ENCODE measurements at regions not wholly inside any gene's neighbourhood (a gene's known extent, or its start where the extent isn't known, plus 50 kb on each side); places are given as distances from the start of the nearest gene placed in this dataset.

- TF ChIP-seq POLR2A (IDR thresholded peaks at IDR 0.05) (no peak), CTCF (IDR thresholded peaks at IDR 0.05) (no peak)
- DNase-seq (ENCODE audit: low spot score in 2 of 2), result peak in 1 of 2 donors; percentile 59
- WGBS, 2 donors, result 88 to 89% methylated on average over 8 of the region's 8 CpGs
- intact Hi-C loops (cut with DNase I; ENCODE audit: low total_unique reads), result no loop called here
- no peak overlapping the region for H3K4me3 ChIP-seq (ENCODE audit: low read depth, poor library complexity, severe bottlenecking)
Measured at GRCh38 chr9:93897075-93897970, 57.8 kb downstream of the BARX1 start.

GRCh38 chr9:93896496-93897033, 58.6 kb downstream of the BARX1 start:
- TF ChIP-seq POLR2A (IDR thresholded peaks at IDR 0.05) (no peak), CTCF (IDR thresholded peaks at IDR 0.05) (no peak)
- DNase-seq (ENCODE audit: low spot score in 2 of 2), result peak in 1 of 2 donors; percentile 72
- intact Hi-C loops (cut with DNase I; ENCODE audit: low total_unique reads), result no loop called here
- no peak overlapping the region for H3K4me3 ChIP-seq (ENCODE audit: low read depth, poor library complexity, severe bottlenecking)
- 84 to 87% methylated on average over 8 to 9 of the region's 9 CpGs for WGBS, 2 donors

GRCh38 chr9:93896093-93896492, 59.1 kb downstream of the BARX1 start:
- WGBS, 2 donors, result 94 to 95% methylated on average over 6 of the region's 6 CpGs
- intact Hi-C loops (cut with DNase I; ENCODE audit: low total_unique reads), result no loop called here
- TF ChIP-seq CTCF (IDR thresholded peaks at IDR 0.05), result no peak
- TF ChIP-seq POLR2A (IDR thresholded peaks at IDR 0.05), result no peak
- peak in 1 of 2 donors; percentile 75 for DNase-seq (ENCODE audit: low spot score in 2 of 2)
- no peak overlapping the region for H3K4me3 ChIP-seq (ENCODE audit: low read depth, poor library complexity, severe bottlenecking)

- no peak for TF ChIP-seq CTCF (IDR thresholded peaks at IDR 0.05)
- no peak for TF ChIP-seq POLR2A (IDR thresholded peaks at IDR 0.05)
- no peak overlapping the region for H3K4me3 ChIP-seq (ENCODE audit: low read depth, poor library complexity, severe bottlenecking)
- 65 to 67% methylated on average over 8 of the region's 8 CpGs for whole genome bisulfite sequencing, 2 donors
- DNase-seq (ENCODE audit: low spot score in 2 of 2), result peak in 1 of 2 donors; percentile 50
- intact Hi-C loops (cut with DNase I; ENCODE audit: low total_unique reads), result no loop called here
Measured at GRCh38 chr9:93895535-93895934, 59.6 kb downstream of the BARX1 start.

GRCh38 chr9:93894691-93895079, 60.5 kb downstream of the BARX1 start:
- TF ChIP-seq POLR2A (IDR thresholded peaks at IDR 0.05) (no peak), CTCF (IDR thresholded peaks at IDR 0.05) (no peak)
- intact Hi-C loops (cut with DNase I; ENCODE audit: low total_unique reads), result no loop called here
- no peak for DNase-seq (ENCODE audit: low spot score in 2 of 2)
- no peak overlapping the region for H3K4me3 ChIP-seq (ENCODE audit: low read depth, poor library complexity, severe bottlenecking)
- WGBS, 2 donors, result 87 to 91% methylated on average over 6 of the region's 6 CpGs
